D341Med (cell line): ENCODE measurements at regions not wholly inside any gene's neighbourhood (a gene's known extent, or its start where the extent isn't known, plus 50 kb on each side); places are given as distances from the start of the nearest gene placed in this dataset.
"Not testable (repeated sequence)": the region's sequence is repeated elsewhere in the genome, so short reads cannot be mapped to it uniquely, and the experiment has no call there.

Source experiments
- DNase-seq: peaks from one replicate; pipeline ENCODE4 v3.0.0; 2012; ENCODE audit warnings: low spot score

DNA sequence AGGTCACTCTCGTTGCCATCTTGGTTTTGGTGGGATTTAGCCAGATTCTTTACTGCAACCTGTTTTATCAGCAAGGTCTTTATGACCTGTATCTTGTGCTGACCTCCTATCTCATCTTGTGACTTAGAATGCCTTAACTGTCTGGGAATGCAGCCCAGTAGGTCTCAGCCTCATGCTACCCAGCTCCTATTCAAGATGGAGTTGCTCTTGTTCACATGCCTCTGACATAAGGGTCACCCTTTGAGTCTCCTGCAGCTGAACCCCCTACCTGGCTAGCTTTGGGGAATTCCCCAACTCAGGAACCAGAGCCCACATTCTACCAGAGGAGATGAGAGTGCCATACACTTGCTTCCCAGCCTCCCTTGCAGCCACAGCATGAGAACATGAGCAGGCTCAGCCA is 123.0 kb upstream of the ARHGEF3 start:
- not testable (repeated sequence) for DNase-seq

DNA sequence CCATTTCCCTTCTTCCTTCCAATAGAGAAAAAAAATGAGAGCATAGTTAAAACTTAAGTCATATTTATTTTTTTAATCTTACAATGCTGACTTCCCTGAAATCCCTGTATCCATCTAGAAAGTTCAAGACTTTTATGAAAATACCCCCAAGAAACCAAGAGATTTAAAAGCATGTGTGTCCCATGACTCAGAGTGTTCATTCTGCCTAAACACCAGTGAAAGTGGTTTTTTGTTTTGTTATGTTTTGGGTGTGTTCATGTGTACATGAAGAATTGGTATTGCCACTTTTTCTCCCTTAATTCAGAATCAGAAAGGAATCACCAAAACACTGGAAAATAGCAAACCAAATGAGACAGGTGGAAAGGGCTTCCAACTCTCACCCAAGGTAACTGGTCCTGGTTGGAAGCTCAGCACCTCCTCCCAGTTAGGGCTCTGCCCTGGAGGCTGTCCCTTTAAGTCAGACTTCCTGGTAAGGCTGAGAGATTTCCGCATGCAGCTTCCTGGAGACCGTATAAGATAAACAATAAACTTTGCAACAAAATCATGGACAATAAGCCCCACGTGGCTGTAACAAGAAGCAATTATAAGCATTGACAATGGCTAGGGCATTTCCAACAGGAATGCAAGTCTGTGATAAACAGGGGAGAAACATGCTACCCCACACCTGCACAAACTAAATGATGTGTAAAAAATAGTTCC is 121.9 kb upstream of the ARHGEF3 start:
- DNase-seq = no peak

DNA sequence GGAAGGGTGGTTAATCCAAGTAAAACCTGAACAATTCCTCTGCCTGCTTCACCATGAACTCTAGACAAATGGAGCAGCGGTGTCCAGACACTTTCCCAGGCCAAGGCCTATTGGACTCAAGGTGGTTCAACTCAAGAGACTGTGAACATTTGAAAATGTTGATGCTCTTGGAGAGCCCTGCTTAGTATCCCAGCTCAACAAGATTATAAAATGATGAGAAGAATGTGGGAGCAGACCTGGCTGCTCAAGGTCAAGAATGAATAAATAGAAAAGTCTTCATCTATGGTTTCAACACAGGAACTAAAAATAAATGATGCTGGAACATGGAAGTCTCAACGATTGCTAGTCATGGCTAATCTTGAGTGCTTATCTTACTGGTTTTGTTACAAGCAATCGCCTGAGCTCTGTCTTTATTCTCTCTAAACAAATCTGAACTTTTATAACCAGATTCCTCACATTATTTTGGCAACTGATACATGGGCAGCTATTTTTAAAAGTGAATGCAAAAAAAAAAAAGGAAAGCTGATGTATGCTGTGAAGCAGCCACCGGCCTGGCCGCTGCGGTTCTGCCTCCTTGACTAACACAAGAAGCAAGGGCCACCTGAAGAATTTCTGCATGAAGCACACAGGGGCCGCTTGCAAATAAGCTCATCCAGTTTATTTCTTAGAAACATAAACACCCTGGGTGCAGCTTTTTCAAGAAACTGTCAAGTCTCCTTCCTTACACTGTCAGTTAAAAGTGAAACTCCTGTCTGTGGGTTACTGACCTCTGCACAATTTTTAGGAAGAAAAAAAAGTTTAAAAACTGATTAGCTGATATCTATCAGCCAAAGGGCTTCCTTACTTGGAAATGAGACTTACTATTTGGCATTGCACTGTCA is 120.1 kb upstream of the ARHGEF3 start:
- no peak for DNase-seq

DNA sequence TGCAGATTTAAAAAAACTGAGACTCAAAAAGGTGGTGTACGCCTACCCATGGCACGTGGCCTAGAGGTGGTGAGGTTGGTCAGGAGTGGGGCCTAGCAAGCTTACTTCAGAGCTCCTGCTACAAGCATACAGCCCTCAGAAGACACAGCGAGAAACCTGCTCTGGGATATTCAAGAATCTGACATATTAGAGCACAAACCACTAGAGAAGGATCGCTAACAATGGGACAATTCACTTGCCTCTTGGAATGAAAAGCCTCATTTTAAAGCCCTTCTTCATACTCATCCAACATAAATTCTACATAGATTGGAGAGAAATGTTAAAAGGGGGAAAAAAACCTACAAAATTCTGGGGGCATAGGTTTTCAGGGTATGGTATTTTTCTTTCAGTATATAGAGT is 118.0 kb upstream of the ARHGEF3 start:
- DNase-seq = no peak

DNA sequence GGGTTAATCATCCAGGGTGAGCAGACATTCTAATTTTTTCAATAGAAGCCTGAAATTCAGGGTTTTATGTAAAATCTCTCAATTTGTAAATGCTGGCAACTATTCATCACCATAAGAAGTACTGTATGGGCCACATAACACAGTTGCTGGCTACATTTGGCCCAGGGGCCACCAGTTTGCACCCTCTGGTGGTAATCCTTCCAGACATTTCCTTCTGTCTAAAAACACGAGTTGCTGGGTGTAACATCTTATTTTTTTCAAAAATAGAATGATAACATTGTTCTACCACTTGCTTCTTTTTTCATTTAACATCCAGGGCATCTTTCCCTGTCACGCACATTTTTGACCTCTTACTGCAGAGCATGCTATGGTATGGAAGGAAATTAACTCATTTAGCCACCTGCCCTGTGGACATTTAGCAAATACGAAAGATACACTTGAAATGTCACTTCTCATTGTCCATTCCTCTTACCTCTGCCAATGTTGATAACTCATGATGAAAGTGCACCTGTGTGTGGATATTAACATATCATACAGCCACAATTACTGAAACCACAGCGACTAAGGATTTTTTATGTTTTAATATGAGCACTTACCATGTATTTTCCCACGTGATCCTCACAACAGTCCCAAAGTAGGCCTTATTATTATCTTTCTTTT is 117.5 kb upstream of the ARHGEF3 start:
- no peak for DNase-seq

DNA sequence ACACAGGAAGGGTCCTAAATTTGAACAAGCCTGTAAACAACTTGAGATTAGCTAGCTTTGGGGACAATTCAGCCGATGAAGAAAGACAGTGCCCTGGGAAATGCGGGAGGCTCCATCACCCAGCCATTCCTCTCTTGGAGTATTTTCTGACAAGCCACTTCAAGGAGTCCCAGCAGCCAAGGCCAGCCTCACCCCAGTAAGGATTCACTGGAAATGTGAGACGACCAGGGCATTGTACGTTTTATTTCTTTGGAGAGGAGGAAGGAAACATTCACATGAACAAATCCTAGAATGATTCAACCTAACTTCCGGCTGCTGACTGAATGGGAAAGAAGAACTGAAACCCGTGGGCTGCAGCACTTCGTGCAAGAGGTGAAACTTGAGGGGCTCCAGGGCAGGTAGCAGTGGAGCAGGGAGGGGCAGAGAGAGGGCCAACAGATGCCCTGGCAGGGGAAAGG is 116.4 kb upstream of the ARHGEF3 start:
- no peak for DNase-seq

DNA sequence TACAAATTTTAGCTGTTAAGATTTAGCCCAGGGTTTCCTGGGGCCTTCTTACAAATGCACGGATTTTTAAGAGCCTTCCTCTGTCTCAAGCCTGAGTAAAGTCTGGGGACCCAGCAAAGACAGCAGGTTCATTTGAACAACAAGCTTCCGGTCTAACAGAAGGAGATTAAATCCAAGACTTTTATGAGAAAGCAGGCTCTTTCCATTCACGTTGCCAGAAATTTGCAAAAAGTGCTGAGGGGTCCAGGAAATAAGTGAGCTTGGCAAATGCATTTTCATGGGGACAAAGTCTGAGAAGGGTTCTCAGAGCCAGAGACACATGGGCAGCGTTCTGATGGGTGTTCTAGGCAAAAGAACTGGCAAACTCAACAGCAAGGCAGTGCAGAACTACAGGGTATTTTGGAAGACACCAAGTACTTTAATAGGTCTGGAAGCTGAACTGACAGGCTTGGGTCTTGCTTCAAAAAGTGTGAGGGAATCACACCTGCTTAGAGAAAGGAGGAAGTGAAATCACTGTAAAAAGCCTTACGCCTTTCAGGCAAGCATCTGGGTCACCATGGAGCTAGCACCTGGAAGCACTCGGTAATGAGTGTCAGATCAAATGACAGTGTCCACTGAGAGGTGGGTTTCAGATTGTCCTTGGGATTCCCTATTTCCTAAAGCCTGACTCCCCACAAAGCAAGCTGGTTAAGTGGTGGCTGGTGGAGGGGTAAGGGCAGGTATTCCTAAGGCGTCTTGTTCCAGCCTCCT is 115.8 kb upstream of the ARHGEF3 start:
- DNase-seq = no peak

DNA sequence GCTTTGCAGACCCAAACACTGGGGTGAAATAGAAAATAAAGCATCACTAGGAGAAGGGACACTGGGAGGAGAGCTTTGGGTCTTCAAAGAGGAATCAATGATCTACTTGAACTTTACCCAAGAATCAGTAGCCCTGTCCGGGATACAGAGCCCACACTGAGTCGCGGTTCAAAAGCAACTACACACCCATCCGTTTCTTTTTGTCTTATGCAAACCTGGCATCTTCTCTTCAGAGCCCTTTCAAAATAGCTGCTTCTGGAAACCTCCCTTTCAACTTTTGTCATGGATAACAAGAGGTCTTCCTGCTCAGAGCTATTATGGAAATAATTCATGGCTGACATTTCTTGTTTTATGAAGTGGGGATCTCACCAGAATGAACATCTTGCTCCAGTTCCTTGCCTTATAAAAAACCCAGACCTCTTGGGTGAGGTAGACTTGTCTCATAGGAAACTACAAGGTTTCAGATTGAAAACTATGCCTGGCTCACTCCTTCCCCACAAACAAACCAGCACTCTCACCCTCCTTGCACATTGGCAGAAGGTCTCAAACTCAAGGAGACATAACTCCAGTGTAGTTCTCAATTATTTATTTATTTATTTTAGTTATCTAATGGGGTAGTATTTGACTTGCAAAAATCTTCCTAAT is 115.1 kb upstream of the ARHGEF3 start:
- no peak for DNase-seq

DNA sequence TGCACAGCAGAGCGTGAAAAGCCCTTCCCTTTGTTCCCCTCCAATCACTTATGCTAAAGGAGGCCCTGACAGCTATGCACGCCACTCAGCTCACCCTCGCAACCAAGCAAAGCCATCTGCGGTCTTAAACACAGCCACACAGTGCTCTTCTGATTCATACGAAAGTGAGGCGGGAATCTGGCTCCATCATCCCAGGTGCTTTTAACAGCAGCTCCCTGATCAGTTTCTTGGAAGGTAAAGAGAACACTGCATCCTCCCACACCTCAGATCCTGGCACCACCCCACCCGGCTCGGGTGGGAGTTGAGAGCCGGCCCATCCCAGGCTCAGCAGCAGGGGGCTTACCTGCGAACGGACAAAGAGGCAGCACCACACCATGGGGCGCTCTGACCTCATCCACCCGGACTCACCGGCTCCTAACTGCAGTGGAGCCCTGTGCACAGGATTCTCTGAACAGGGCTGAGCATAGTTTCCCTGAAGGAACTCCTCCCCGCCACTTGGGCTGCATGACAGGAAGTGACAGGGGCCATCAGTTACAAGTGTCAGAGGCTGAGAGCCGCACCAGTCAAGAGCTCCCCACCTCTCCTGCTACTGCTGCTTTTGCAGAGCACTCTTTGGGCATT is 114.3 kb upstream of the ARHGEF3 start:
- no peak for DNase-seq

DNA sequence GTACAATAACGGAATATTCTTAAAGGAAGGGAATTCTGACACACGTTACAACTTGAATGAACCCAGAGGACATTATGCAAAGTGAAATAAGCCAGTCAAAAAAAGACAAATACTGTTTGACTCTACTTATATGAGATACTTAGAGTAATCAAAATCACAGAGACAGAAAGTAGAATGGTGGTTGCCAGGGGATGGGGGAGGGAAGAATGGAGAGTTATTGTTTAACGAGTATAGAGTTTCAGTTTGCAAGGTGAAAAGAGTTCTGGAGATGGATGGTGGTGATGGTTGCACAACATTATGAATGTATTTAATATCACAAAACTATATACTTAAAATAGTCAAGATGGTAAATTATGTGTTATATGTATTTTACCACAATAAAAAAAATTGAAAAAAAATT is 112.9 kb upstream of the ARHGEF3 start:
- no peak for DNase-seq

DNA sequence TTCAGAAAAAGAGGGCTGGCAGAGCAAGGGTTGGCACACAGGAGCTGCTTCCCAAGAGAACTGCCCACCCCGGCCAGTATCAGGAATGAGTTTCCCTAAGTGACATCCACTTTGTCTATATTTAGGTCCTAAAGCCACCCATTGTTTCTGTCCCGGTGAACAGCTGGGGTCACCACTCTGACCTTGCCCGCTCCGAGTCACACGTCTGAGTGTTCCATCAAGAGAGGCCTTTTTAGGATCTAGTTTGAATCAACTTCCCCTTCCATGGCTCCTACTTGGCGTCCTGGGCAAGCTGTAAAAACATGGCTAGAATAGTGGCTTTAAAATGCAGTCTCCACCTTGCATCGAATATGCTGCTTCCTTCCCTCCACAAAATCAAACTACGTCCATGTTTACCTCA is 109.6 kb upstream of the ARHGEF3 start:
- no peak for DNase-seq

DNA sequence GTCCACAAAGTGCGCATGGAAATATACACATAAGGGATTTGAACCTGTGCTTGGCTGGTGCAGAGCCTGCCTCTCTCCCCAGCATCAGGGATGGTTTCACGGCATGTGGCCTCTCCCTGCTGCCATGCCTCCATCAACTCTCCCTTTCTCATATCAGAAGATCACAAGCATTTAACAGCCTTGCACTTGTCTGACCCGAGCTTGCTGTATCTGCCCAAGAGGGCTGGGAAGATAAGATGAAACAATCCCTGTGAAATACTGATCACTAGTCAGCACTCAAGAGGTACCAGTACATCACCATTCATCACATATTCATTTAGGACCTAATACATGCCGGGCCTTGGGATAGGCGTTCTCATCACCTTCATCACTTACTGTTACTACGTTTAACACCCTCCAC is 107.6 kb upstream of the ARHGEF3 start:
- no peak for DNase-seq

DNA sequence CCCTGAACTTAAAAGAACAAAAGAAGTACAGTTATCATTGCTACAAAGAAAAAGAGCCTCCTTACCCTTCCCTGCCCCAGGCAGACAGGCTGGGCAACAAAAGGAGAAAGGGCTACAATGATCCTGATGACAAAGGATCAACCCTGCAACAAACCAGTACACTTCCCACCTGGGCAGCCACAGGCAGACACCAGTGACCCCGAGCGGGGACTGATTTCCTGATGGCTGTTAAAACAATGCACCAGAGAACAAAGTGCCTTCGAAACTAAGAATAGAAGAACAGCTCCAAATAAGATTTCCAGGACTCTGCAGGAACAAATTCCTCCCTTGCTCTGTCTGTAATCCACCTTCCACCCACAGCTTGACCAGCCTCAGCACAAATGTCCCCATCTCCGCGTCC is 106.3 kb upstream of the ARHGEF3 start:
- no peak for DNase-seq

DNA sequence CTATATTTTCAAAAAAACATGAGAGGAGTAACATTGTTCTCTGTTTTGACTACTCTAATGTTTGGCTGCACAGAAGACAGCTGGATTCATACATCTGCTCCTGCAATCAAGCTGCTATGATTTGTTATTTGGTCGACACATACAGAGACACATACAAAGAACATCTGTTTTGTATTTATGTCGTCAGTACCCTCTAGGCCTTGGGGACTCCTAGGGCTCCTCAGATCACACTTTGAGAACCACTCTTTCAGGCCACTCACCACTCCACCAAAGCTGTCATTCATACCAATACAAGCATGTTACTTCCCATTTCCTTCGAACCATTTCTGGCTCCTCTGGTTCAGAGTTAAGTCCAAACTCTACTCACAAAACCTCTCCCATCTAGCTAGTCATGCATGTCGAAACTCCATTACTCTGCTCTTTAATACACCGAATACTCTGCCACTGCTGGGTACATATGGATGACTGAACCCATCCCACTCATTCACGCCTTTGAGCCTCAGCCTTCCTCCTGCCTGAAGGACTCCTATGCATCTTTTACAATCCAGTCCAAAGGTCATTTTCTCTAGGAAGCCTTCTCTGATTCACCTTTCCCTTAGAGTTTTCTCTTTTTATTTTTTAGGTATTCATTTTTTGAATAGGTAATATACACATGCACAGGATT is 102.9 kb upstream of the ARHGEF3 start:
- no peak for DNase-seq

DNA sequence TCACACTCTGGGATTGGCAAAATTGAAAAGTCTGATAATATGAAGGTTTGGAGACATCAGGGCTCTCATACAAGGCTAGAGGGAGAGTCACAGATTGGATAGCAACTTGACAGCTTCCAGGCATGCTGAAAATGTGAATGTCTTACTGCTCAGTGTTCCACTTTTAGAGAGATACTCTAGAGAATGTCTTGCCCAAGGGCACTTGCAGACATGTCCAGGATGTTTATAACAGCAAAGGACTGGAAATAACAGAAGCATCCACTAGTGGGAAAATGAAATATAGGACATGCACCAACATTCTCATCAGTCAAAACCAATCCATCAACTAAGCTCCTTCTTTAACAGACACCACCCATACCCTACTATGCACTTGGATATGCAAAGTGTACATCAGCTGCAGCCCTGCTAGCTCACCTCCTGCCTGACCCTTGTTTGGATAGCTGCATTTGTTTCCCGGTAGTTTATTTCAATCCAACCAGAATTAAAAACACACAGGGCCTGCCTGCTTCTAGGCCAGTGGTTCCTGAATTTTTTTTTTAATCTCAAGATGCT is 101.6 kb upstream of the ARHGEF3 start:
- no peak for DNase-seq

DNA sequence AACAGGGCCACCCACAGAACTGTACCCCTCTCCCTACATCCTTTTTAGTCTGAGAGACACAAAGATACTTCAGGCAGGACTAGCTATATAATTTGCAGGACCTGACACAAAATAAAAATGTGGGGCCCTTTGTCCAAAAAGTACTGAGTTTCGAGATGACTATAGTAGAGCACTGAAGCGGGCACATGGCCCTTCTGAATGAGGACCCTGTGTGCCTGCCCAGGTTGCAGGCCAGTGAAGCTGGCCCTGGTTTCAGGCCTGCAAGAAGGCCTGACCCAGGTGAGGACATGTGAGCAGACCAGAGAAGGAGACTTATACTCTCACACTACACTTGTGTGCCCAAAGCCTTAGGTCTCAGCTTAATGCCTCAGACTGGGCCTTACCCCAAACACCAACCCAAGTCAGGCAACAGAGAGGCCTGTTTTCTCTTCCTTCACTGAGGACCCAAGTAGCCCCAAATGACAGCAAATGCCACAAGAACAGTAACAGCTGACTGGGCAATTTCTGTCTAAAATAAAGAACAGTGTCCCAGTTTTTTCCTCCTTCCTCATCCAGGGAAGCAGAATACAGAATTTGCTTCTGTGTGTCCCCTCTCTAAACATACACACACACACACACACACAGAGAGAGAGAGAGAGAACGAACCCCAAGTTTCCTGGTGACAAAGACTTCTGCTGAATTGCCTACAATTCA is 100.9 kb upstream of the ARHGEF3 start:
- DNase-seq = no peak

DNA sequence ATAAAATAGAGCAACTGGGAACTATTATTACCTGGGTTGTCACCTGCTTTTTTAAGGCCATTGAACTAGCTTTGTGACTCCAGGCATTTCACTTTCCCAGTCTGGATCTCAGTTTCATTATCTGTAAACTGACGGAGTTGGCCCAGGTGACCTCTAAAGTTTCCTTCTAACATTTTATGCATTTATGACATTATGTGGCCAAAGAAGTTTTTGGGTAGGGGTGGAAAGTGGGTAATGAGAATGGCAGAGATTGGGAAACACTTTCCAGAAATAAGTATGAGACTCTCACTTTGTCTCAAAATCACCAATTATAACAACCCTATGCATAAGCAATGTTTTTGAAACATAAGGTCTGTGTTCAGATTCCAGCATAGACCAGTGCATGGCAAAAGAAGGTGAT is 99.1 kb upstream of the ARHGEF3 start:
- DNase-seq = no peak

DNA sequence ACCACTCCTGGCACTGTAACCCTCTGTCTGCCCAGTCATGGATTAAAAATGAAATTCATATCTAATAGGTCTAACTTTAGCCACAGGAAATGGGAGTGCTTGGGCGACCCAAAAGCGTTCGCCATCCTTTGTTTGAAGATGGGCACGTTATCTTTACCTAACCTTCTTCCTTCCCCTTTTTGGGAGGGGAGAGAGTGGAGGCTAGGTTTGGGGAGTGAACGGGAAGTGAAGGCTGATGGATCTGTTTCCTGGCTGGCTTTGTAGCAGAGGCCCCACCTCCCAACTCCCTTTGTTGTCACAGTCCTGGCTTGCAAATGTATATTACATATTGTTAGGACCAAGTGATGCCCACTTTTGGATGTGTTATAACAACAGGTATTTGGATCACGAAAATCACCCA is 98.1 kb upstream of the ARHGEF3 start:
- DNase-seq = no peak

DNA sequence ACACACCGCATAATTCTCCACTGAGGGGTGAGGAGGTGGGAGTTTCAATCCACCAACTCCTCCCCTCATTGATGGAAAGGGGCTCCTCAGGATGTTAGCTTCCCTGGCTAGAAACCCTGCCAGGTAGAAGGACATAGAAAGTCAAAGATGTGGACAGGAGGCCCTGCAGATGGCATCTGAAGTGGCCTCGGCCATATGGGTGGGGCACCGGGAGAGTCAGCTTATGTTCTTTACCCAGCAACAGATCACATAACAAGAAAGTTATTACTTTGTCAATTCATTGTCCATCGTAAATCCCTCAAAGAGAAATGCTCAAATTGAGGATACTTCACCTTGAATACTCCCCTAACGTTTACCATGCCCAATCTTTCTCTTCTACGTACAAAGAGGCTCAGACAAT is 97.3 kb upstream of the ARHGEF3 start:
- DNase-seq = no peak

DNA sequence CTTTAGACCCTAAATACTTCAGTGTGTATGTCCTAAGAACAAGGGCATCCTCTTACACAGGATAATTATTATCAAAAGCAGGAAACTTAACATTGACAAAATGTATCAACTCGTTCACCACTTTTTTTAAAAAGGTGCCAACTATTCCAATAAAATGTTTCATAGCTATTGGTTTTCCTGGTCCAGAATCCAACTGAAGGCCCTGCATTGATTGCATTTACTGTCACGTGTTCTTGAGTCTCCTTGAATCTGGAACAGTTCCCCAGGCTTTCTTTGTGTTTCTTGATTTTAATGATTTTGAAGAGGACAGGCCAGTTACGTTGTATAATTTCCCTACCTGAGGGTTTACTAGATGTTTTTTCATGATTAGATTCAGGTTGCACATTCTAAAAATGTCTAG is 94.6 kb upstream of the ARHGEF3 start:
- DNase-seq = no peak
